Pancreas (tissue), 10 donors: ENCODE measurements at regions not wholly inside any gene's neighbourhood (a gene's known extent, or its start where the extent isn't known, plus 50 kb on each side); places are given as distances from the start of the nearest gene placed in this dataset.

Source experiments
- ATAC-seq, 4 donors: fragments of 200-7000 bp; cut with Tn5 transposase; one replicate each; pipeline versions ENCODE4 v1.8.0 to v1.9.1; 2020; ENCODE audit warnings: mild to moderate bottlenecking in 4 of 4, moderate library complexity in 4 of 4
- DNase-seq, 6 donors: peaks; one replicate each; pipeline ENCODE4 v3.0.0-alpha.2; 2020
- FAIRE-seq: peaks from 2 replicates; lab custom pipeline; 2012; peaks lifted over from hg19 to GRCh38; lab: Jason Lieb, UNC
- H3K27ac ChIP-seq, 4 donors: fragments of 200-600 bp; sonication (generic); 1 replicate in 3 of 4; 2 replicates in 1 of 4; pipeline versions ENCODE4 v1.5.0 to v1.8.0; 2020
- H3K27me3 ChIP-seq, 4 donors: fragments of 200-600 bp; one replicate each; pipeline ENCODE4 v1.8.0; 2021
- H3K36me3 ChIP-seq, 3 donors: fragments of 200-600 bp; sonication (generic) in 1 of 3; one replicate each; pipeline versions ENCODE4 v1.5.0 to v1.8.0; 2020 to 2021
- H3K4me1 ChIP-seq, 3 donors: fragments of 200-600 bp; one replicate each; pipeline ENCODE4 v1.8.0; 2021
- H3K4me3 ChIP-seq, 4 donors: fragments of 200-600 bp; sonication (generic) in 2 of 4; one replicate each; pipeline versions ENCODE4 v1.5.0 to v1.8.0; 2020 to 2021
- H3K9me3 ChIP-seq, 4 donors: fragments of 200-600 bp; one replicate each; pipeline ENCODE4 v1.8.0; 2021
- WGBS, 2 donors: extraction: QIAGEN DNeasy Blood & Tissue Kit; methylation state at CpG; one replicate each; pipeline ENCODE4 v1.1.7; 2013; 5-methylcytosine and 5-hydroxymethylcytosine counted together
- intact Hi-C, 3 donors: fragments of 100-400 bp; cut with DNase I; formaldehyde crosslinking; loops; one replicate each; pipeline versions ENCODE4 v1.11.1 to v1.14.2; 2022
- TF ChIP-seq, protein P1 (sequence below), 4 donors: fragments of 200-600 bp; sonication (generic) in 3 of 4; IDR thresholded peaks; one replicate each; pipeline versions ENCODE4 v1.5.0 to v1.8.0; 2021; ENCODE audit warnings: antibody characterized with exemption in 4 of 4
- donor health status: healthy with polysubstance abuse.
- donor health status: DM: no; HTN: no; CAD: no; lungs with moderate emphysema.
- donor health status: DM: no; HTN: no; CAD: no.
- donor health status: control.
- donor health status: control.
- donor health status: Bipolar disorder and iron deficiency.
- donor health status: DM: yes; HTN: yes; CAD: no.
- donor health status: DM: no; HTN: no; CAD: no.
- donor health status: DM: no; HTN: no; CAD: no.
- donor health status: DM: yes; HTN: yes; CAD: no.

DNA sequence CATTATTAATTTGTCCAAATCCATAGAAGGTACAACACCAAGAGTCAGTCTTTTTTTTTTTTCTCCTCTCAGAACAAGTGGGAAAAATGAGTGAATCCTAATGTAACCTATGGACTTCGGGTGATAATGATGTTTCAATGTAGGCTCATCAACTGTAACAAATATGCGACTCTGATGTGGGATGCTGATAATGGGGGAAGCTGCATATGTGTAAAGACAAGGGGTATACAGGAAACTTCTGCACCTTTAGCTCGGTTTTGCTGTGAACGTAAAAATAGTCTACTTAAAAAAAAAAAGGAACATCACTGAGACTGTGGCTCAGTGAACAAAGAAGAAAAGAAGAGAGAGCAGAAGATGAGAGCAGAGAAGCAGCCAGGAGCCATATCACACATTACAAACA lies 78.3 kb upstream of the ARHGAP32 start:
- H3K27me3 ChIP-seq = no peaks in the 10 kb centered on the region
- H3K27ac ChIP-seq = no peak overlapping the region
- ATAC-seq (no peak), FAIRE-seq (no peak), DNase-seq (no peak)
- intact Hi-C loops = no loop called here
- no peak overlapping the region for H3K4me3 ChIP-seq
- 89 to 95% methylated on average over 4 of the region's 4 CpGs for WGBS, 2 donors
- H3K36me3 ChIP-seq = no peaks in the 10 kb centered on the region
- TF ChIP-seq, protein P1, sequence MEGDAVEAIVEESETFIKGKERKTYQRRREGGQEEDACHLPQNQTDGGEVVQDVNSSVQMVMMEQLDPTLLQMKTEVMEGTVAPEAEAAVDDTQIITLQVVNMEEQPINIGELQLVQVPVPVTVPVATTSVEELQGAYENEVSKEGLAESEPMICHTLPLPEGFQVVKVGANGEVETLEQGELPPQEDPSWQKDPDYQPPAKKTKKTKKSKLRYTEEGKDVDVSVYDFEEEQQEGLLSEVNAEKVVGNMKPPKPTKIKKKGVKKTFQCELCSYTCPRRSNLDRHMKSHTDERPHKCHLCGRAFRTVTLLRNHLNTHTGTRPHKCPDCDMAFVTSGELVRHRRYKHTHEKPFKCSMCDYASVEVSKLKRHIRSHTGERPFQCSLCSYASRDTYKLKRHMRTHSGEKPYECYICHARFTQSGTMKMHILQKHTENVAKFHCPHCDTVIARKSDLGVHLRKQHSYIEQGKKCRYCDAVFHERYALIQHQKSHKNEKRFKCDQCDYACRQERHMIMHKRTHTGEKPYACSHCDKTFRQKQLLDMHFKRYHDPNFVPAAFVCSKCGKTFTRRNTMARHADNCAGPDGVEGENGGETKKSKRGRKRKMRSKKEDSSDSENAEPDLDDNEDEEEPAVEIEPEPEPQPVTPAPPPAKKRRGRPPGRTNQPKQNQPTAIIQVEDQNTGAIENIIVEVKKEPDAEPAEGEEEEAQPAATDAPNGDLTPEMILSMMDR (IDR thresholded peaks at IDR 0.05) = no peak
- H3K4me1 ChIP-seq = peaks cover 10 to 22% (median 16%) of the 10 kb centered on the region in 3 donors
- no peaks in the 10 kb centered on the region for H3K9me3 ChIP-seq

DNA sequence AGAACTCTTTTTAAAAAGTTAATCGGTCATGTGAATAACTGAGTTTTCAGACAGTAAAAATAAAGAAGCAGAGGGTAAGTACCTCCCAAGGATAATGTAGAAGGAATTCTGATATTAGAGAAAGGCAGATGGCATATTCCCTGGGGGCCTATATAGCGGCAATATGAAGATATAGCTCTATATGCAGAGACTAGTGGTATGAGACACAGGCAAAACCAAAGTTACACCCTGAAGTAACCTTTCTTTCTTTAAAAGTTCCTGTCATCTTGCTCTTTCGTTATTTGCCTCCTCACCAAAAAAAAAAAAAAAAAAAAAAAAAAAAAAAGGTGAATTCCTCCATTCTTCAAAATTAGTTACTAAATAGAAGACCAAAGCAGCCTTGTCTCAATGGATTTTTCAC lies 76.2 kb upstream of the ARHGAP32 start:
- Histone ChIP-seq H3K27ac (no peak overlapping the region), H3K27me3 (no peaks in the 10 kb centered on the region), H3K4me3 (no peak overlapping the region), H3K36me3 (no peaks in the 10 kb centered on the region), H3K9me3 (no peaks in the 10 kb centered on the region), H3K4me1 (peaks cover 0 to 7% (median 2%) of the 10 kb centered on the region in 3 donors)
- ATAC-seq (no peak), DNase-seq (no peak), FAIRE-seq (no peak)
- WGBS, 2 donors = 88 to 96% methylated on average over 3 of the region's 3 CpGs
- intact Hi-C loops = no loop called here
- TF ChIP-seq, protein P1 (IDR thresholded peaks at IDR 0.05) = no peak

DNA sequence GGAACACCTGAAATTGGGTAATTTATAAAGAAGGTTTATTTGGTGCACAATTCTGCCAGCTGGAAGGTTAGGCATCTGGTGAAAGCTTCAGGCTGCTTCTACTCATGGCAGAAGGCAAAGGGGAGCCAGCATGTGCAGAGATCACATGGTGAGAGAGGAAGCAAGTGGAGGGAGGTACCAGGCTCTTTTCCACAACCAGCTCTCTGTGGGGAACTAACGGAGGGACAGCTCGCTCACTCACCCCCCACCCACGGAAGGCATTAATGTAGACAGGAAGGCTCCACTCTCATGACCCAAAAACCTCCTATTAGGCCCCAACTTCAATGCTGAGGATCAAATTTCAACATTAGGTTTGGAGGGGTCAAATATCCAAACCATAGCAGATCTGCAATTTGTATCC lies 75.6 kb upstream of the ARHGAP32 start:
- TF ChIP-seq, protein P1 (IDR thresholded peaks at IDR 0.05) = no peak
- FAIRE-seq (no peak), DNase-seq (no peak), ATAC-seq (peak in 2 of 4 donors; percentile 22 to 46)
- Histone ChIP-seq H3K9me3 (no peaks in the 10 kb centered on the region), H3K4me1 (peaks cover 0 to 7% (median 0%) of the 10 kb centered on the region in 3 donors), H3K27me3 (no peaks in the 10 kb centered on the region), H3K4me3 (no peak overlapping the region), H3K36me3 (no peaks in the 10 kb centered on the region), H3K27ac (no peak overlapping the region)
- WGBS, 2 donors = 82 to 83% methylated on average over 3 of the region's 3 CpGs
- intact Hi-C loops = no loop called here

DNA sequence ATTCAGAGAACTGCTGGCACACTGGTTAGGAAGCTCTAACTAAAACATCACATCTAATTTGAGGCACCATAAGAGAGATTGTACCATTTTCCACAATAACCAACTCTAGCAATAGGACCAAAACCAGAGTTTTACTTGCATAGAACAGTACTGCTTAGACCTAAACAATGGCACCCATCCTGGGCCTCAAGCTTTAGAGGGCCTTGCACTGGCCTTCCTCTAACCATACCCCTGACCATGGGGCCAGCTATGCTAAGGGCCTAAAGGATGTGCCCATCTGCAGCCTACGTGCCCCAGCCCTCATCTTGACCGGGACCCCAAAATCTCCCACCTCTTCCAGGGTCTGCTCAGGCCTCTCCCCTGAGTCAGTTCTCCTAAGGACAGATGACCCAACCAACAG lies 74.4 kb upstream of the ARHGAP32 start:
- no peak overlapping the region for H3K4me3 ChIP-seq
- no peak overlapping the region for H3K27ac ChIP-seq
- H3K4me1 ChIP-seq = peaks cover 0 to 9% (median 3%) of the 10 kb centered on the region in 3 donors
- no peaks in the 10 kb centered on the region for H3K36me3 ChIP-seq
- ATAC-seq (no peak), FAIRE-seq (no peak), DNase-seq (no peak)
- no peaks in the 10 kb centered on the region for H3K27me3 ChIP-seq
- TF ChIP-seq, protein P1 (IDR thresholded peaks at IDR 0.05) = no peak
- 69 to 99% methylated on average over 2 of the region's 2 CpGs for WGBS, 2 donors
- intact Hi-C loops = no loop called here
- H3K9me3 ChIP-seq = no peaks in the 10 kb centered on the region

DNA sequence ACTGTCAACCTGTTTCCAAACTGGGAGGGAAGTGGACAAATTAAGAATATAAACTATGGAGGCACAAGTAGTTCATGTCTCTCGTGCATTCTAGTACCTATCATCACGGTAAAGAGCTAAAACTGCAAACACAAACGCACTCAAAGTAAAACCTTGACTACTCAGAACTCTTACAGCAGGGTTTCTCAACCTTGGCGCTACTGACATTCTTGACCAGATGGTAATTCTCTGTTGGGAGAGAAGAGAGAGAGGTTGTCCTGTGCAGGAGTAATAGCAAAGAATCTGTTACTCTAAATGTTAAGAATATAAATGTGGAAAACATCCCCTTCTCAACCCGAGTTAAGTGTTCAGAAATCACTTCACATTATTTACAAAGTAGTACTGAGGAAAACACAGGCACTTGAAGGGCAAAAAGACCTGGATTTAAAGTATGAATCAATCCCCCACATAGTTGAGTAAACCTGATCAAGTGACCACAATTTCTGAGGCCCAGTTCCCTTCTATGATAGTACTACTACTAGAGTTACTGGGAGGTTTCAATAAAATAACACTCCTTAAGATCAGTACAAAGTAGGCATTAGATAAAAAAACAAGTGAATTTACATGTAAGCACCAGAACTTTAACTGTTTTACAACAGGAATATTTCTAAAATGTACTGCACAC lies 73.1 kb upstream of the ARHGAP32 start:
- ATAC-seq (peak in 3 of 4 donors; percentile 34 to 71 (median 69)), FAIRE-seq (no peak), DNase-seq (no peak)
- WGBS, 2 donors = 37 to 39% methylated on average over 5 of the region's 5 CpGs
- H3K27me3 ChIP-seq = no peaks in the 10 kb centered on the region
- no peaks in the 10 kb centered on the region for H3K36me3 ChIP-seq
- TF ChIP-seq, protein P1 (IDR thresholded peaks at IDR 0.05) = no peak
- H3K4me3 ChIP-seq = no peak overlapping the region
- intact Hi-C loops = no loop called here
- H3K27ac ChIP-seq = no peak overlapping the region
- no peaks in the 10 kb centered on the region for H3K9me3 ChIP-seq
- peaks cover 6 to 20% (median 15%) of the 10 kb centered on the region in 3 donors for H3K4me1 ChIP-seq
